Nephron progenitor cell (in vitro differentiated cells): ENCODE measurements at regions not wholly inside any gene's neighbourhood (a gene's known extent, or its start where the extent isn't known, plus 50 kb on each side); places are given as distances from the start of the nearest gene placed in this dataset.

Experiments used
- DNase-seq: peaks from one replicate; pipeline ENCODE4 v3.0.0; 2021
- H3K27ac Mint-ChIP-seq: 2 replicates; pipeline ENCODE4 v1.8.0; 2021; ENCODE audit warnings: mild to moderate bottlenecking, moderate library complexity, mixed read lengths
- H3K27me3 Mint-ChIP-seq: 2 replicates; pipeline ENCODE4 v1.8.0; 2021; ENCODE audit warnings: mild to moderate bottlenecking, low read depth, mixed read lengths; ENCODE audit not compliant: poor library complexity
- H3K36me3 Mint-ChIP-seq: 2 replicates; pipeline ENCODE4 v1.8.0; 2021; ENCODE audit warnings: low read depth, mixed read lengths
- H3K4me1 Mint-ChIP-seq: 2 replicates; pipeline ENCODE4 v1.8.0; 2021; ENCODE audit warnings: mixed read lengths
- H3K4me3 Mint-ChIP-seq: 2 replicates; pipeline ENCODE4 v1.8.0; 2021; ENCODE audit warnings: mild to moderate bottlenecking, moderate library complexity, mixed read lengths
- H3K9me3 Mint-ChIP-seq: 2 replicates; pipeline ENCODE4 v1.8.0; 2021; ENCODE audit warnings: mild to moderate bottlenecking, moderate library complexity, mixed read lengths
- CTCF ChIP-seq: fragments of 200-600 bp; sonication (generic); IDR thresholded peaks from 2 replicates; pipeline ENCODE4 v1.5.0; 2021; ENCODE audit warnings: antibody characterized with exemption

- no peak overlapping the region for H3K27ac Mint-ChIP-seq
- no peak for DNase-seq
- H3K4me1 Mint-ChIP-seq = no peaks in the 10 kb centered on the region
- H3K4me3 Mint-ChIP-seq = no peak overlapping the region
- no peaks in the 10 kb centered on the region for H3K36me3 Mint-ChIP-seq
- H3K27me3 Mint-ChIP-seq = peaks cover 20% of the 10 kb centered on the region
- TF ChIP-seq CTCF = no peak
- peaks cover 9% of the 10 kb centered on the region for H3K9me3 Mint-ChIP-seq
Observed at GRCh38 chr16:5706211-5706610, 608.6 kb upstream of the EEF2KMT start.

- Mint-ChIP-seq H3K27ac (no peak overlapping the region), H3K4me3 (no peak overlapping the region), H3K4me1 (no peaks in the 10 kb centered on the region), H3K27me3 (peaks cover 21% of the 10 kb centered on the region), H3K36me3 (no peaks in the 10 kb centered on the region), H3K9me3 (peaks cover 15% of the 10 kb centered on the region)
- TF ChIP-seq CTCF = no peak
- no peak for DNase-seq
Observed at GRCh38 chr16:5704271-5704670, 606.7 kb upstream of the EEF2KMT start.

GRCh38 chr16:5693426-5693825, 595.8 kb upstream of the EEF2KMT start:
- Mint-ChIP-seq H3K27ac (no peak overlapping the region), H3K27me3 (peaks cover 25% of the 10 kb centered on the region)

GRCh38 chr16:5681966-5682365, 584.4 kb upstream of the EEF2KMT start:
- Mint-ChIP-seq H3K4me3 (no peak overlapping the region), H3K36me3 (no peaks in the 10 kb centered on the region), H3K4me1 (no peaks in the 10 kb centered on the region), H3K27ac (no peak overlapping the region), H3K9me3 (no peaks in the 10 kb centered on the region), H3K27me3 (peaks cover 16% of the 10 kb centered on the region)
- DNase-seq = no peak
- TF ChIP-seq CTCF = no peak

More at GRCh38 chr16:5693426-5693825, 595.8 kb upstream of the EEF2KMT start:
- DNase-seq = no peak
- TF ChIP-seq CTCF = no peak
- H3K4me3 Mint-ChIP-seq = no peak overlapping the region
- no peaks in the 10 kb centered on the region for H3K9me3 Mint-ChIP-seq
- H3K36me3 Mint-ChIP-seq = no peaks in the 10 kb centered on the region
- H3K4me1 Mint-ChIP-seq = no peaks in the 10 kb centered on the region

GRCh38 chr16:5678371-5678770, 580.8 kb upstream of the EEF2KMT start:
- Mint-ChIP-seq H3K9me3 (no peaks in the 10 kb centered on the region), H3K27ac (no peak overlapping the region), H3K36me3 (no peaks in the 10 kb centered on the region), H3K4me3 (no peak overlapping the region), H3K27me3 (peaks cover 20% of the 10 kb centered on the region), H3K4me1 (no peaks in the 10 kb centered on the region)
- peak; percentile 65 for DNase-seq
- no peak for TF ChIP-seq CTCF

- H3K4me1 Mint-ChIP-seq = no peaks in the 10 kb centered on the region
- H3K9me3 Mint-ChIP-seq = no peaks in the 10 kb centered on the region
- no peak for DNase-seq
- H3K36me3 Mint-ChIP-seq = no peaks in the 10 kb centered on the region
- no peak overlapping the region for H3K27ac Mint-ChIP-seq
- H3K27me3 Mint-ChIP-seq = peaks cover 27% of the 10 kb centered on the region
- TF ChIP-seq CTCF = no peak
- no peak overlapping the region for H3K4me3 Mint-ChIP-seq
Observed at GRCh38 chr16:5671421-5671820, 573.8 kb upstream of the EEF2KMT start.
